ENCODE measurements at regions not wholly inside any gene's neighbourhood (a gene's known extent, or its start where the extent isn't known, plus 50 kb on each side); places are given as distances from the start of the nearest gene placed in this dataset.

DNA sequence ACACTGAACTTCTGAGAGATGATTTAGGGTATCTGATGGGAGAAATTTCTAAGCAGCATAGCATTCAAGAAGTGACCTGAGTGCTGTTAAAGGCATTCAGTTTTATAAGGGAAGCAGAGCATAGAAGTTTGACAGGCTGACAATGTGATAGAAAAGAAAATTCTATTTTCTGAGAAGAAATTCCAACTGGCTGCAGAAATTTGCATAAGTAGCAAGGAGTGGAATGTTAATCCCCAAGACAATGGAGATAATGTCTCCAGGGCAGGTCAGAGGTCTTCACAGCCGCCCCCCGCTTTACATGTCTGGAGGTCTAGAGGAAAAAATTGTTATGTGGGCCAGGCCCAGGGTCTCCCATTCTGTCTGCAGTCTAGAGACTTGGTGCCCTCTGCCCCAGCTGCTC lies 1361.8 kb upstream of the EYS start:
- no peaks in the 10 kb centered on the region; the same call in 1 of the 2 replicates for H3K9me2 ChIP-seq (ENCODE audit: insufficient read depth)
- no peaks in the 10 kb centered on the region for H3K79me2 ChIP-seq (ENCODE audit: low read depth)
- no peaks in the 10 kb centered on the region for H3K9me3 ChIP-seq (ENCODE audit: insufficient read depth, low read depth)
- CTCF ChIA-PET, result no interaction called here
- H4K20me1 ChIP-seq (ENCODE audit: insufficient read depth), result no peaks in the 10 kb centered on the region
- DNase-seq, result no peak
- POLR2A ChIA-PET (ENCODE audit: unreplicated experiment), result no interaction called here
- no peaks in the 10 kb centered on the region for H3K36me3 ChIP-seq (ENCODE audit: low read depth)
- no peak overlapping the region for H3K27ac ChIP-seq
- H2AFZ ChIP-seq, result no peak overlapping the region
- intact Hi-C loops (cut with micrococcal nuclease; ENCODE audit: unreplicated experiment), result loop anchor here (5.0 kb wide), 1 partner anchor 1569 kb away; the partner anchor contains the start of gene ADGRB3
- no peaks in the 10 kb centered on the region for H3K27me3 ChIP-seq (ENCODE audit: insufficient read depth, low read depth)
- no TSS peak for BruUV-seq (replicated peaks)
- TF ChIP-seq, protein P1, sequence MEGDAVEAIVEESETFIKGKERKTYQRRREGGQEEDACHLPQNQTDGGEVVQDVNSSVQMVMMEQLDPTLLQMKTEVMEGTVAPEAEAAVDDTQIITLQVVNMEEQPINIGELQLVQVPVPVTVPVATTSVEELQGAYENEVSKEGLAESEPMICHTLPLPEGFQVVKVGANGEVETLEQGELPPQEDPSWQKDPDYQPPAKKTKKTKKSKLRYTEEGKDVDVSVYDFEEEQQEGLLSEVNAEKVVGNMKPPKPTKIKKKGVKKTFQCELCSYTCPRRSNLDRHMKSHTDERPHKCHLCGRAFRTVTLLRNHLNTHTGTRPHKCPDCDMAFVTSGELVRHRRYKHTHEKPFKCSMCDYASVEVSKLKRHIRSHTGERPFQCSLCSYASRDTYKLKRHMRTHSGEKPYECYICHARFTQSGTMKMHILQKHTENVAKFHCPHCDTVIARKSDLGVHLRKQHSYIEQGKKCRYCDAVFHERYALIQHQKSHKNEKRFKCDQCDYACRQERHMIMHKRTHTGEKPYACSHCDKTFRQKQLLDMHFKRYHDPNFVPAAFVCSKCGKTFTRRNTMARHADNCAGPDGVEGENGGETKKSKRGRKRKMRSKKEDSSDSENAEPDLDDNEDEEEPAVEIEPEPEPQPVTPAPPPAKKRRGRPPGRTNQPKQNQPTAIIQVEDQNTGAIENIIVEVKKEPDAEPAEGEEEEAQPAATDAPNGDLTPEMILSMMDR (conservative IDR thresholded peaks at IDR 0.05), result no peak
- TF ChIP-seq EZH2 (IDR thresholded peaks at IDR 0.05; ENCODE audit: low read depth), result no peak
- H3K4me3 ChIP-seq, result no peak overlapping the region
- H3F3A ChIP-seq (ENCODE audit: insufficient read depth, low read depth), result no peaks in the 10 kb centered on the region
- H3K4me1 ChIP-seq (replicated peaks; ENCODE audit: insufficient read depth), result no peaks in the 10 kb centered on the region
- no peak overlapping the region for H3K4me2 ChIP-seq

DNA sequence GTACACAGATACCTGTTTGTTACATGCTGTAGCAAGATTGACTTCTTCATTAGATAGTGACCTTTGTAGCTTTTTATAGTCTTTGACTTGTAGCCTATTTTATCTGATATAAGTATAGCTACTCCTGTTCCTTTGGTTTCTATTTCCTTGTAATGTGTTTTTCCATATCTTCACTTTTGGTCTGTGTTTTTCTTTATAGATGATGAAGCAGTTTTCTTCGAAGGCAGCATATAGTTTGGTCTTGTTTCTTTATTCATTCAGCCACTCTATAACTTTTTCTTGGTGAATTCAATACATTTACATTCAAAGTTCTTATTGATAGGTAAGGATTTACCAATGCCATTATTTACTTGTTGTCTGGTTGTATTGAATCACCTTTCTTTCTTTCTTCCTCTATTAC lies 1357.3 kb upstream of the EYS start:
- H4K20me1 ChIP-seq (ENCODE audit: insufficient read depth), result no peaks in the 10 kb centered on the region
- H2AFZ ChIP-seq, result no peak overlapping the region
- BruUV-seq (replicated peaks), result no TSS peak
- no peak for TF ChIP-seq EZH2 (IDR thresholded peaks at IDR 0.05; ENCODE audit: low read depth)
- TF ChIP-seq, protein P1 (conservative IDR thresholded peaks at IDR 0.05), result no peak
- no peak overlapping the region for H3K27ac ChIP-seq
- DNase-seq, result no peak
- H3K9me3 ChIP-seq (ENCODE audit: insufficient read depth, low read depth), result no peaks in the 10 kb centered on the region
- no peaks in the 10 kb centered on the region for H3K27me3 ChIP-seq (ENCODE audit: insufficient read depth, low read depth)
- no peak overlapping the region for H3K4me2 ChIP-seq
- intact Hi-C loops (cut with micrococcal nuclease; ENCODE audit: unreplicated experiment), result no loop called here
- H3K9me2 ChIP-seq (ENCODE audit: insufficient read depth), result no peaks in the 10 kb centered on the region
- ChIA-PET CTCF (no interaction called here), POLR2A (ENCODE audit: unreplicated experiment) (no interaction called here)
- H3F3A ChIP-seq (ENCODE audit: insufficient read depth, low read depth), result no peaks in the 10 kb centered on the region
- no peak overlapping the region for H3K4me3 ChIP-seq
- H3K36me3 ChIP-seq (ENCODE audit: low read depth), result no peaks in the 10 kb centered on the region
- no peaks in the 10 kb centered on the region for H3K79me2 ChIP-seq (ENCODE audit: low read depth)
- no peaks in the 10 kb centered on the region for H3K4me1 ChIP-seq (replicated peaks; ENCODE audit: insufficient read depth)

DNA sequence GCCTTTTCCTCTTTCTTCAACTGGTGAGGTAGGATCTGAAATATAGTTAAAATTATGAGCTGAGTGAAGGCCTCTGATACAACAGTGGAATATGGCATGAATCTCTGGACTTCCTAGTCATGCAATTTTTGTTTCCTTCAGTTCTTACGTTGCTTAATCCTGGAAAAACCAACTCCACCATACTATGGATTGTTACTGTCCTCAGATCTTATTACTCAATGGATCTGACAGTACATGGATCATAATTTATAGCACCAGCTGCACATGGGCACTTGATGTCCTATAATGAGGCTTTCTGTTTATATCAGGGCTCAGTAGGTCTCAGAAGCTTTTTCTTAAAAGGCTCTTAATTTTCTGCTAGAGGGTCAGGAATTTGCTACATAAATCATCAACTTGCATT lies 1341.0 kb upstream of the EYS start:
- TF ChIP-seq EZH2 (IDR thresholded peaks at IDR 0.05; ENCODE audit: low read depth), result no peak
- TF ChIP-seq, protein P1 (conservative IDR thresholded peaks at IDR 0.05), result no peak
- Histone ChIP-seq H3K4me3 (no peak overlapping the region), H3K36me3 (ENCODE audit: low read depth) (no peaks in the 10 kb centered on the region), H3K9me3 (ENCODE audit: insufficient read depth, low read depth) (no peaks in the 10 kb centered on the region), H3K9me2 (ENCODE audit: insufficient read depth) (no peaks in the 10 kb centered on the region), H3K4me1 (replicated peaks; ENCODE audit: insufficient read depth) (no peaks in the 10 kb centered on the region), H3K27ac (no peak overlapping the region), H3K4me2 (no peak overlapping the region), H4K20me1 (ENCODE audit: insufficient read depth) (no peaks in the 10 kb centered on the region; the same call in 1 of the 2 replicates), H2AFZ (no peak overlapping the region), H3K79me2 (ENCODE audit: low read depth) (no peaks in the 10 kb centered on the region), H3F3A (ENCODE audit: insufficient read depth, low read depth) (no peaks in the 10 kb centered on the region), H3K27me3 (ENCODE audit: insufficient read depth, low read depth) (no peaks in the 10 kb centered on the region)
- ChIA-PET POLR2A (ENCODE audit: unreplicated experiment) (interaction anchor here (0.7 kb wide), 1 partner anchor 1218 kb away, joined by 6 read pairs; no protein-coding TSS in a partner anchor), CTCF (no interaction called here)
- no peak for DNase-seq
- intact Hi-C loops (cut with micrococcal nuclease; ENCODE audit: unreplicated experiment), result no loop called here
- BruUV-seq (replicated peaks), result no TSS peak

All from PC-9 (cell line).